GM12872 (cell line): ENCODE measurements at regions not wholly inside any gene's neighbourhood (a gene's known extent, or its start where the extent isn't known, plus 50 kb on each side); places are given as distances from the start of the nearest gene placed in this dataset.

Experiments used
- TF ChIP-seq, protein P1 (sequence below): IDR thresholded peaks from 3 replicates; pipeline ENCODE4 v1.5.1; 2011; ENCODE audit warnings: low read depth, mild to moderate bottlenecking, low read length, moderate library complexity; ENCODE audit not compliant: insufficient read depth

DNA sequence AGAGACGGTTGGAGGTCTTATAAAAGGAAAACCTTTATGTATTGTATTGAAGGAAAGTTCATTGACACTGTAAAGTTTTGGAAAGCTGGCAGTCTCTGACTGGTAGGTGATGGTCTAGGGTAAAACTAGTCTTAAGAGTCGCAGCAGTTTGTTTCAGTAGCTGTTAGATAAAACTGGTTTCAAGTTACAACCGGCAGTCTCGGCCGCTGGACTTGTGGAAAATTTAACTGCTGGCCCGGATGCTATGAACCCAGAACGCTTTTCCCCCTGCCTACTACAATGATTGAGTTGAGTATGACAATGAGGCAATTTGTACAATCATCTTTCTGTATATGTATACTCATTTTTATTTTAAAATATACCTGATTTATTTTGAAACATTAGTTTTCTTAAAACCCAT, 1426.9 kb downstream of the AACS start:
- TF ChIP-seq, protein P1, sequence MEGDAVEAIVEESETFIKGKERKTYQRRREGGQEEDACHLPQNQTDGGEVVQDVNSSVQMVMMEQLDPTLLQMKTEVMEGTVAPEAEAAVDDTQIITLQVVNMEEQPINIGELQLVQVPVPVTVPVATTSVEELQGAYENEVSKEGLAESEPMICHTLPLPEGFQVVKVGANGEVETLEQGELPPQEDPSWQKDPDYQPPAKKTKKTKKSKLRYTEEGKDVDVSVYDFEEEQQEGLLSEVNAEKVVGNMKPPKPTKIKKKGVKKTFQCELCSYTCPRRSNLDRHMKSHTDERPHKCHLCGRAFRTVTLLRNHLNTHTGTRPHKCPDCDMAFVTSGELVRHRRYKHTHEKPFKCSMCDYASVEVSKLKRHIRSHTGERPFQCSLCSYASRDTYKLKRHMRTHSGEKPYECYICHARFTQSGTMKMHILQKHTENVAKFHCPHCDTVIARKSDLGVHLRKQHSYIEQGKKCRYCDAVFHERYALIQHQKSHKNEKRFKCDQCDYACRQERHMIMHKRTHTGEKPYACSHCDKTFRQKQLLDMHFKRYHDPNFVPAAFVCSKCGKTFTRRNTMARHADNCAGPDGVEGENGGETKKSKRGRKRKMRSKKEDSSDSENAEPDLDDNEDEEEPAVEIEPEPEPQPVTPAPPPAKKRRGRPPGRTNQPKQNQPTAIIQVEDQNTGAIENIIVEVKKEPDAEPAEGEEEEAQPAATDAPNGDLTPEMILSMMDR = no peak

DNA sequence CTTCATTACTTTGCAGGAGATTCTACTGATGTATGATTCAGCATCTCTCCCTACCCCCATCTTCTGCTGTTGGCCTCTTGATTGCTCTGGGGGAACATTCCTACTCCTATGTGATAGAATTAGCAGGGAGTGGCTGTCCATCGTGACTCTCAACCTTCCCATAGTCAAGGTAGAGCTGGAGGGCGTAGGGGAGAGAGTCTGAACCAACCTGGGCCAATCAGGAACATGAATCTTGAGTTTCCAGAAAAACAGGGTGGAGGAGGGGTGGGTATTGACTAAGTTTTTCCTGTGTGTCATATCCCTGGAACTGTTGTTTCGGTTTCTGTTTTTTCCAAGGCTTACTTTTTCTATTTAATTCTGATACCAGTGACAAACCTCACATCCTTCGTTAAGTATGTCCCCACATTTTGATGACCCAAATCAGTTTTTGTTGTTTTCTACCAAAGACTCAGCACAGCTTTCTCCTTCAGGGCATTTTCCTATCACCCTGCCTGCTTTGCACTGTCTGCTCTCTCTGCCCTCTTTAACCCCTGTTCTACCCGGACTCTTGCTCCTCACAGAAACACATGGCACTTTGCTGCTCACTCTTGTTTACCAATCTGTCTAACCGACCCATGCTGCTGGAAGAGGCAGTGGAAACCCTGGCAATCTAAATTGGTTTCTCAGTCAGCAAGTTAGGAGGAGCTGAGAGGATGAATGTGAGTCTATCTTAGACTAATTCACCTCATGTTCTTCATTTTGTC, 1428.3 kb downstream of the AACS start:
- TF ChIP-seq, protein P1 = no peak

DNA sequence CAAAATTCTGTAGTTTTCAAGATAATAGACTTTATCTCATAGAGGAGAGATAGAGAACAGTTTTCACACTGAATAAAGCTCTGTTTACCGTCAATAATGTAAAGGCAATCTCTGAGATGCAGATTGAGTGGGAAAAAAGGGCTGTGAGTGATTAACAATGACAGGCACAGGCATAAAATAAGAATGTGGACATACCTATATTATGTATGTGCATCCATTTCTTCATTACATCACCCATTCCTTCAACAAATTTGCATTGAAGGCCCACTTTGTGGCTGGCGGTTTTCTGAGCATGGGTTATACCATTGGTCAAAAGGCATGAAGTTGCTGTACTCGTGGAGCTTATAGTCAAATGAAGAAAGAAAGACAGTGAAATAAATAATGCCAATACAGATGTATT, 1431.0 kb downstream of the AACS start:
- TF ChIP-seq, protein P1 = no peak

DNA sequence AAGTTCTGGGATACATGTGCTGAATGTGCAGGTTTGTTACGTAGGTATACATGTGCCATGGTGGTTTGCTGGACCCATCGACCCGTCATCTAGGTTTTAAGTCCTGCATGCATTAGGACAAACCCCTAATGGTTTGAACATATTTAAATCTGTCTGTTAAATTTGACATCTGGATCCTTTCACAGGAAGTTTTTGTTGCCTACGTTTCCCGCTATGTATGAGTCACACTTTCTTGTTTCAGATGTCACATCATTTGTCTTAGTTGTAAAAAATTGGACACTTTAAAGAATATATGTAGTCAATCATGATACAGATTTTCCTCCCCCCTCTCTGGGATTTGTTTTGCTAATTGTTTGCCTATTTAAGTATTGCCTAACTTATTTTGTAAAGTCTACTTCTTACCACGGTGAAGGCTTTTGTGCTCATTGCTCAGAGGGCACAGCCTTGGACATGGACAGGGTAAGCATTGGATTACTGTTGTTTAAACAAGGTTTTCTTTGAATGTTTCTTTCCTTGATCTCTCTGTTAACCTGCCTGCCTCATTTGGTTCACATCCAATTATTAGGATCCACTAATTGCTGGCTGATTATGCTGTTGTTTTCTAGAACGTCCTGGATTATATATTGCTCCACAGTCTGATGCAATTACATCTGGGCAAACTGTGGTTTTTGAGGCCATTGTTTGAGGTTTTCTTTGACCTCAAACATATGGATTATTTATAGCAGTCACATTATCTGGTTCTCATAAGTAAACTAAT, 1441.4 kb downstream of the AACS start:
- TF ChIP-seq, protein P1 = no peak

DNA sequence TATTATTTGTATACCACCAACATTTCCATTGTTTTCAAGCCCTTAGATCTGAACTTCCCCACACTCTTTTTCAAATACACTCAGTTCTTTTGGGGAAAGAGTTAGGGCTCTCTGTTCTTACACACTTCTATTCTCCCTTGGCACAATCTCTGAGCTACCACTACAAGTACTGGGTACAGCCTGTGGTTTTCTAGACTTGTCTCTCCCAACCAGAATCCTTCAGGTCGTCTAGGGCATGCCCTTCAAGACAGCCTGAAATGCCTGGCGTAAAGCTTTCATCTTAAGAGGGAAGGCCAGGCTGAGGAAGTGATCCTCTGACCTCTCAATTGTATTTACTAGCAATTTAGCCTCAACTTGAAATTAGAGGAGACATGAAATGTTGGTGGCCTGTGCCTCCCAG, 1442.0 kb downstream of the AACS start:
- TF ChIP-seq, protein P1 = no peak

DNA sequence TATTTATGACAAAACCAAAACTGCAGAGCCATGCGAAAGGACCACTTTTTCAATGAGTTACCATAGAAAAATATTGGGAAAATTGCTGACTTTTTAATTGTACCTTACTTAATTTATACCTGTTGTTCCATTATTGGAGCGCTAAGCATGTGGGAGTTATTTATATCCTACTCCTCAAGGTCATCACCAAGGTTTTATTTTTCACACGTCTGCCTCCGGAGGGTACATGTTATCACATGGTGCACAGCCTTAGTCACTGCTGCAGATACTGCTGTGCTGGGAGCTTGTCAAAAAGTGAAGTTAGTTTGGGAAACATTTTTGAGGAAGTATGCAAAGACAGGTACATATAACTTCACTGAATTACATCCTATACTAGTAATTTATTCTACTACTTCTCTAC, 1444.3 kb downstream of the AACS start:
- TF ChIP-seq, protein P1 = no peak

DNA sequence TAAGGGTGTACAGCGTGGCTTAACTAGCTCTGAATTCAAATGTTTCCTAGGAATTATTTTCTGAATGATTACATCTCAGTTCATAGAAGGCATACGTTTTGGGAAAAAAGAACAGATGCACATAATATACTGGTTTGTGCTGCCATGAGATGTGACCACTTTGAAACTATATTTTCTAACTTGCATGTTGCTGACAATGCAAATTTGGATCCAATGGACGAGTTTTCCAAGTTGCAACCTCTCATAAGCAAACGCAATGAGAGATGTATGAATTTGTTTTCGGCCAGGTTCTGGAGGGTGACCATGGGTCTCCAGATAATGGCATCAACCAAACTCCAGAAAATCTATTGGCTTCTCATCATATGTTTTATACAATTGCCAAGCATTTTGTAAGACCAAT, 1445.4 kb downstream of the AACS start:
- TF ChIP-seq, protein P1 = no peak
